ENCODE measurements at regions not wholly inside any gene's neighbourhood (a gene's known extent, or its start where the extent isn't known, plus 50 kb on each side); places are given as distances from the start of the nearest gene placed in this dataset.
A peak's percentile ranks its signal among the peaks of the same experiment; 100 is the strongest.

DNA sequence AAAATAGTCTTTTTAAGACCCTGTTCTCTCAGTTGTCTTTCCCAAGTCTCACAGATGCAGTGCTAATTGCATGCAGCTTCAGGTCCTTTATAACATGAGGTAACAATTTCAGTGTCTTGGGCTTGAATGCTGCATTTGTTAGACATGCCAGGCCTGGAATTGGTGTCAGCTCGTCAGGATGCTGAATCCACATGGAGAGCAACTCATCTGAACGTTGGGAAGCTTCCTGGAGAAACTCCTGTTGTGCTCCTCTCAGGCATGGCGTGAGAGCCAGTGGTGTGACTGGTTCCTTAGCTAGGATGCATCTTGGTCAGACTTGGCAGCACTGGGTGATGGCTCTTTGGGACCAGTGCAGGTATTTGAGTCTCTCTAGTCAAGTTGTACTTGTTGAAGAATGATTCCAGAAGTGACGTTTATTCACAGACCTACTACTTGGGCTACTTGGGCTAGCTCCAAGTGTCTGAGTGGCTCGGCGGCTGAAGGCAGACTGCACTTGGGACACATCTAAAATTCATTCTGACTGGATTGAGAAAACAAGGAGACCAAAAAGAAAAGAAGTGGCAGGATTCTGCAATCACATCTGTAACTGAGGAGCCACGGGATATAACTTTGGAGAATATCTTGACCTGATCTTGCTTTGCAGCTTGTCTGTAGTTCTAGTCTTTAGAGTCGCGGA, 134.8 kb upstream of the ARHGAP5 start:
- H3K4me1 ChIP-seq (ENCODE audit: control insufficient read depth, insufficient read depth, low read length) = peaks cover 7% of the 10 kb centered on the region
- no peaks in the 10 kb centered on the region for H3K36me3 ChIP-seq (ENCODE audit: control insufficient read depth in 2 of 2, insufficient read depth in 1 of 2, low read length in 2 of 2)
- ChIA-PET POLR2A (no interaction called here), CTCF (no interaction called here)
- H3K4me3 ChIP-seq (ENCODE audit: low read depth, low read length) = no peak overlapping the region
- no peak overlapping the region for H3K27ac ChIP-seq (ENCODE audit: extremely low read depth, low read depth, low read length)
- no peaks in the 10 kb centered on the region for H3K9me3 ChIP-seq (ENCODE audit: control insufficient read depth, insufficient read depth, low read depth, low read length)
- TF ChIP-seq ZNF629 (tag by site-specific recombination; IDR thresholded peaks at IDR 0.05) (no peak), ZNF157 (tag by site-specific recombination; IDR thresholded peaks at IDR 0.05) (no peak), BCL11B (tag by site-specific recombination; IDR thresholded peaks at IDR 0.05; ENCODE audit: low read depth) (no peak), OSR2 (tag by site-specific recombination; IDR thresholded peaks at IDR 0.05) (no peak), ZBTB20 (tag by site-specific recombination; IDR thresholded peaks at IDR 0.05) (no peak), CTCF (tag by site-specific recombination; IDR thresholded peaks at IDR 0.05) (no peak), ZNF2 (tag by site-specific recombination; IDR thresholded peaks at IDR 0.05) (no peak), ZBTB17 (tag by site-specific recombination; IDR thresholded peaks at IDR 0.05) (no peak)

- H3K4me3 ChIP-seq (ENCODE audit: low read depth, low read length) = no peak overlapping the region
- H3K27ac ChIP-seq (ENCODE audit: extremely low read depth, low read depth, low read length) = no peak overlapping the region
- no peaks in the 10 kb centered on the region for H3K36me3 ChIP-seq (ENCODE audit: control insufficient read depth in 2 of 2, insufficient read depth in 1 of 2, low read length in 2 of 2)
- H3K9me3 ChIP-seq (ENCODE audit: control insufficient read depth, insufficient read depth, low read depth, low read length) = no peaks in the 10 kb centered on the region
- TF ChIP-seq ZNF514 (tag by site-specific recombination; IDR thresholded peaks at IDR 0.05) = no peak
- TF ChIP-seq ZNF558 (tag by site-specific recombination; IDR thresholded peaks at IDR 0.05) = no peak
- TF ChIP-seq ZNF600 (tag by site-specific recombination; IDR thresholded peaks at IDR 0.05) = no peak
- no peak for TF ChIP-seq ZNF555 (tag by site-specific recombination; conservative IDR thresholded peaks at IDR 0.05)
- H3K4me1 ChIP-seq (ENCODE audit: control insufficient read depth, insufficient read depth, low read length) = peaks cover 7% of the 10 kb centered on the region
- ChIA-PET POLR2A (no interaction called here), CTCF (interaction anchor here (0.6 to 0.9 kb wide), 2 partner anchors 99 to 456 kb away, joined by 3 to 4 read pairs; no protein-coding TSS in a partner anchor)
These were observed 133.8 kb upstream of the ARHGAP5 start for GRCh38 chr14:31943217-31943799.

DNA sequence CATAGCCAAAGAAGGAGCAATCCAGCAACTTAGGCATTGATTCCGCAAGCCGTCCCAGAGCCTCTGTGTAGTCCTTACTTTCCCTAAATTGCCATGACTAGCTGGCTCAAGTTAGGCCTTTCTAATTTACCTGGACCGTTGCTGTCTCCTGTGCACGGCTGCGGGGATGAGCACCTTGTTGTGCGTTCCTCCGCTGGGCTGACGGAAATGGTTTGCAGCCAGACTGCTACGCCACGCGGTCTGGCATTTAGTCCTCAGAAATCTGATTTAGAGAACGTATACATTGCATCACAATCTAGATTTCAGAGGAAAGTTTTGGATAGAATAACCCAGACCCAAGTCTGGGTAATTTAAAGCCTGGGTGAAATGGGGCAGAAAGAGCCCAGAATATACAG, 133.2 kb upstream of the ARHGAP5 start:
- Histone ChIP-seq H3K4me1 (ENCODE audit: control insufficient read depth, insufficient read depth, low read length) (peaks cover 7% of the 10 kb centered on the region), H3K36me3 (ENCODE audit: control insufficient read depth in 2 of 2, insufficient read depth in 1 of 2, low read length in 2 of 2) (no peaks in the 10 kb centered on the region), H3K9me3 (ENCODE audit: control insufficient read depth, insufficient read depth, low read depth, low read length) (no peaks in the 10 kb centered on the region), H3K27ac (ENCODE audit: extremely low read depth, low read depth, low read length) (no peak overlapping the region), H3K4me3 (ENCODE audit: low read depth, low read length) (no peak overlapping the region)
- CTCF ChIA-PET = interaction anchor here (0.9 kb wide), 1 partner anchor 100 kb away, joined by 3 read pairs; no protein-coding TSS in a partner anchor
- POLR2A ChIA-PET = no interaction called here
- no peak for TF ChIP-seq TRIM28 (IDR thresholded peaks at IDR 0.05; ENCODE audit: borderline replicate concordance, low read length)
- peak; percentile 46 for TF ChIP-seq REST (tag by site-specific recombination; IDR thresholded peaks at IDR 0.05)

Data from HEK293 (cell line).